Astrocyte of the hippocampus (primary cell): ENCODE measurements at regions not wholly inside any gene's neighbourhood (a gene's known extent, or its start where the extent isn't known, plus 50 kb on each side); places are given as distances from the start of the nearest gene placed in this dataset.
"Not testable (repeated sequence)": the region's sequence is repeated elsewhere in the genome, so short reads cannot be mapped to it uniquely, and the experiment has no call there.

Experiments
- DNase-seq: peaks from one replicate; pipeline ENCODE4 v3.0.0; 2011; ENCODE audit warnings: low read depth, low spot score

- DNase-seq = peak; percentile 65
Observed at GRCh38 chr1:26626994-26627393, 68.8 kb upstream of the ARID1A start.

GRCh38 chr1:26627954-26628353, 67.9 kb upstream of the ARID1A start:
- no peak for DNase-seq

- no peak for DNase-seq
Observed at GRCh38 chr1:26630634-26631033, 65.2 kb upstream of the ARID1A start.

DNA sequence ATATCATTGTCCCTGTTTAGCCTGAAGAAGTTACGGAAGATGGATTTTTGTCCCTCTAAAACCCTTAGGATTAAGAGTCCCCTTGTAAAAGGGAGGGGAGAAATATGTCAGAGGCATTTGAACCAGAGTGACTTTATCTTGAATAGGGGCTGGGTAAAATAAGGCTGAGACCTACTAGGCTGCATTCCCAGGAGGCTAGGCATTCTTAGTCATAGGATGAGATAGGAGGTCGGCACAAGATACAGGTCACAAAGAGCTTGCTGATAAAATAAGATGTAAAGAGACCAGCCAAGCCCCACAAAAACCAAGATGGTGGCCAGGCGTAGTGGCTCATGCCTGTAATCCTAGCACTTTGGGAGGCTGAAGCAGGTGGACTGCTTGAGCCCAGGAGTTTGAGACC, 60.0 kb upstream of the ARID1A start:
- not testable (repeated sequence) for DNase-seq

DNA sequence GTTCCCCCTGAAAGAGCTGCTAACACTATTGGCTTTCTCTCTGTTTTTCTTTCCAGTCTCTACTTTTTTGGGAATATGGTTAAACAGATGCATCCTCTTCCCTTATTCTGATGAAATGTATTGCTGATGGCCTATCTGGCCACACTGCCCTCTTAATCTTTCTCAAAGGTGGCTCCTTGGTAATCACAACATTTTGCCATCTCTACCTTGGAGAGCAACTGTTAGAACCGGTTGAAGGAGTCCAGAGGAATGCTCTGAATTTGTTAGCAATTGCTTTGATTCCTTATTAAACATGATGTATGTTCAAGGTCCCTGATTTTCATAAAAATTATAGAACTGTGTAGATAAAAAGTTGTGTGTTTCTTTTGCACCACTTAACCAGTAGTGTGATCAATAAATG, 50.1 kb upstream of the ARID1A start:
- no peak for DNase-seq
